SK-N-SH (cell line): ENCODE measurements at regions not wholly inside any gene's neighbourhood (a gene's known extent, or its start where the extent isn't known, plus 50 kb on each side); places are given as distances from the start of the nearest gene placed in this dataset.
"Not testable (repeated sequence)": the region's sequence is repeated elsewhere in the genome, so short reads cannot be mapped to it uniquely, and the experiment has no call there.

ENCODE experiments used
- CTCF ChIA-PET: fragments of 300-600, 350-600 bp; formaldehyde crosslinking; extraction: SDS; loops from one replicate; lab custom pipeline; 2021; lab: Yijun Ruan, JAX
- POLR2A ChIA-PET: fragments of 350-600 bp; sonication (Branson Sonifier 250); formaldehyde crosslinking; extraction: SDS; loops from one replicate; lab custom pipeline; 2020; ENCODE audit warnings: antibody characterized with exemption, inconsistent platforms; lab: Yijun Ruan, JAX
- DNase-seq: peaks from one replicate; pipeline ENCODE4 v3.0.0; 2012
- H2AFZ ChIP-seq: fragments of 200-600 bp; sonication (generic); 2 replicates; pipeline ENCODE4 v1.8.1; 2016; ENCODE audit warnings: antibody characterized with exemption, mild to moderate bottlenecking, low read depth
- H3F3A ChIP-seq: fragments of 200-600 bp; sonication (generic); replicated peaks from 2 replicates; pipeline ENCODE3; 2016; ENCODE audit warnings: antibody characterized with exemption, mild to moderate bottlenecking; ENCODE audit not compliant: insufficient read depth
- H3K27ac ChIP-seq, 2 experiments: fragments of 200-500 bp in 1 of 2; fragments of 200-600 bp in 1 of 2; sonication (Bioruptor generic) in 1 of 2; sonication (generic), shearing (Covaris generic) in 1 of 2; 2 replicates each; pipeline versions ENCODE4 v1.5.1 to v1.6.1; 2014 to 2016; ENCODE audit warnings: low read depth in 2 of 2, inconsistent platforms in 1 of 2, low read length in 1 of 2, mild to moderate bottlenecking in 1 of 2, mixed read lengths in 1 of 2
- H3K27me3 ChIP-seq: fragments of 200-600 bp; sonication (generic), shearing (Covaris generic); 2 replicates; pipeline ENCODE4 v1.6.1; 2016; ENCODE audit warnings: mixed run types; ENCODE audit not compliant: insufficient read depth
- H3K36me3 ChIP-seq, 2 experiments: fragments of 200-500 bp in 1 of 2; fragments of 200-600 bp in 1 of 2; sonication (Bioruptor generic) in 1 of 2; sonication (generic) in 1 of 2; replicated peaks in 1 of 2; 2 replicates each; pipeline versions ENCODE3 to v1.5.1; 2014 to 2016; ENCODE audit warnings: low read length in 1 of 2, mild to moderate bottlenecking in 1 of 2; ENCODE audit not compliant: insufficient read depth in 2 of 2, control insufficient read depth in 1 of 2
- H3K4me1 ChIP-seq, 2 experiments: fragments of 200-500 bp in 1 of 2; fragments of 200-600 bp in 1 of 2; sonication (Bioruptor generic) in 1 of 2; sonication (generic), shearing (Covaris generic) in 1 of 2; 2 replicates each; pipeline versions ENCODE4 v1.5.1 to v1.6.1; 2014 to 2016; ENCODE audit warnings: low read depth in 1 of 2, low read length in 1 of 2, mixed run types in 1 of 2; ENCODE audit not compliant: insufficient read depth in 2 of 2, control insufficient read depth in 1 of 2
- H3K4me2 ChIP-seq: fragments of 200-600 bp; sonication (generic), shearing (Covaris generic); 2 replicates; pipeline ENCODE4 v1.6.1; 2017; ENCODE audit warnings: mixed run types
- H3K4me3 ChIP-seq, 2 experiments: fragments of 200-500 bp in 1 of 2; fragments of 200-600 bp in 1 of 2; sonication (Bioruptor generic) in 1 of 2; sonication (generic), shearing (Covaris generic) in 1 of 2; 2 replicates each; pipeline versions ENCODE4 v1.5.1 to v1.8.1; 2014 to 2016; ENCODE audit warnings: low read depth in 2 of 2, inconsistent platforms in 1 of 2, low read length in 1 of 2, mild to moderate bottlenecking in 1 of 2, mixed read lengths in 1 of 2, moderate library complexity in 1 of 2
- H3K79me2 ChIP-seq: fragments of 200-600 bp; sonication (generic); 2 replicates; pipeline ENCODE4 v1.8.1; 2017; ENCODE audit warnings: mild to moderate bottlenecking; ENCODE audit not compliant: insufficient read depth
- H3K9ac ChIP-seq: fragments of 200-600 bp; sonication (generic); 2 replicates; pipeline ENCODE4 v1.6.1; 2017; ENCODE audit warnings: mixed run types
- H3K9me2 ChIP-seq: fragments of 200-600 bp; sonication (generic); 2 replicates; pipeline ENCODE4 v1.6.1; 2017; ENCODE audit warnings: mixed run types
- H3K9me3 ChIP-seq: fragments of 200-600 bp; sonication (generic); 2 replicates; pipeline ENCODE4 v1.6.1; 2017; ENCODE audit warnings: mixed run types, mild to moderate bottlenecking, moderate library complexity
- H4K20me1 ChIP-seq: fragments of 200-600 bp; sonication (generic); 2 replicates; pipeline ENCODE4 v1.6.1; 2017; ENCODE audit warnings: mild to moderate bottlenecking, mixed run types; ENCODE audit not compliant: insufficient read depth
- RFX5 ChIP-seq: IDR thresholded peaks from 2 replicates; pipeline ENCODE4 v1.6.1; 2012; ENCODE audit warnings: mild to moderate bottlenecking, improper control_type of control experiment, low read length
- WGBS: methylation state at CpG from one replicate; pipeline ENCODE4 v1.1.6; 2017; ENCODE audit warnings: low lambda C conversion rate; 5-methylcytosine and 5-hydroxymethylcytosine counted together

DNA sequence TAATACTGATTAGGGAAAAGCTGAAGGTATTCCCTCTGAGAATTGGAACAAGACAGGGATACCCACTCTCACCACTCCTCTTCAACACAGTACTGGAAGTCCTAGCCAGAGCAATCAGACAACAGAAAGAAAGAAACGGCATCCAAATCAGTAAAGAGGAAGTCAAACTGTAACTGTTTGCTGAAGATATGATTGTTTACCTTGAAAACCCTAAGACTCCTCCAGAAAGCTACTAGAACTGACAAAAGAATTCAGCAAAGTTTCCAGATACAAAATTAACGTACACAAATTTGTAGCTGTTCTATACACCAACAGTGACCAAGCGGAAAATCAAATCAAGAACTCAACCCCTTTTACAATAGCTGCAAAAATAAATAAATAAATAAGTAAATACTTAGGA, 78.6 kb downstream of the EXTL2 start (continued):
- no peak for TF ChIP-seq RFX5

DNA sequence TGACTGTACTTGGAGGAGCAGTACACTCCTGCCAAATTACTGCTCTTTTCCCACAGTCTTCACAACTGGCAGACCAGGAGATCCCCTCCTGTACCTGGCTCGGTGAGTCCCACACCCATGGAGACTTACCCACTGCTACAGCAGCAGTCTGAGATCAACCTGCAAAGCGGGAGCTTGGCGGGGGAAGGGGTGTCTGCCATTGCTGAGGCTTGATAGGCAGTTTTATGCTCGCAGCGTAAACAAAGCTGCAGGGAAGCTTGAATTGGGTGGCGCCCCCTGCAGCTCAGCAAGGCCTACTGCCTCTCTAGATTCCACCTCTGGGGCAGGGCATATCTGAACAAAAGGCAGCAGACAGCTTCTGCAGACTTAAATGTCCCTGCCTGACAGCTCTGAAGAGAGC, 74.4 kb downstream of the EXTL2 start:
- H3K36me3 ChIP-seq, H3K27ac ChIP-seq, H3K4me1 ChIP-seq, H4K20me1 ChIP-seq, POLR2A ChIA-PET, H3K27me3 ChIP-seq, H2AFZ ChIP-seq, H3F3A ChIP-seq, H3K4me2 ChIP-seq, H3K9me3 ChIP-seq, DNase-seq, H3K4me3 ChIP-seq, H3K9ac ChIP-seq, H3K9me2 ChIP-seq, H3K79me2 ChIP-seq: not testable (repeated sequence)
- 38% methylated on average over 4 of the region's 6 CpGs for WGBS
- CTCF ChIA-PET: interaction anchor here (0.7 to 1.5 kb wide), 5 partner anchors 16 to 976 kb away, joined by 3 to 4 read pairs (median 3); no protein-coding TSS in a partner anchor

DNA sequence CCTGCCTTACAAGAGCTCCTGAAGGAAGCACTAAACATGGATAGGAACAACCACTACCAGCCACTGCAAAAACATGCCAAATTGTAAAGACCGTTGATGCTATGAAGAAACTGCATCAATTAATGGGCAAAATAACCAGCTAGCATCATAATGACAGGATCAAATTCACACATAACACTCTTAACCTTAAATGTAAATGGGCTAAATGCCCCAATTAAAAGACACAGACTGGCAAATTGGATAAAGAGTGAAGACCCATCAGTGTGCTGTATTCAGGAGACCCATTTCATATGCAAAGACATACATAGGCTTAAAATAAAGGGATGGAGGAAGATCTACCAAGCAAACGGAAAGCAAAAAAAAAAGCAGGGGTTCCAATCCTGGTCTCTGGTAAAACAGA, 72.7 kb downstream of the EXTL2 start:
- DNase-seq, H3K9me2 ChIP-seq, CTCF ChIA-PET, H3K27ac ChIP-seq, H3K4me1 ChIP-seq, H2AFZ ChIP-seq, H3K9ac ChIP-seq, H3K36me3 ChIP-seq, H3F3A ChIP-seq, POLR2A ChIA-PET, H3K9me3 ChIP-seq, H3K4me2 ChIP-seq, H4K20me1 ChIP-seq, H3K27me3 ChIP-seq, H3K4me3 ChIP-seq, H3K79me2 ChIP-seq: not testable (repeated sequence)
- 69% methylated on average over 2 of the region's 2 CpGs for WGBS
